ENCODE measurements at regions not wholly inside any gene's neighbourhood (a gene's known extent, or its start where the extent isn't known, plus 50 kb on each side); places are given as distances from the start of the nearest gene placed in this dataset.

GRCh38 chrX:88558421-88558820 is 188.6 kb upstream of the CPXCR1 start:
- TF ChIP-seq CTCF (IDR thresholded peaks at IDR 0.05; ENCODE audit: poor library complexity) (no peak), EZH2 (IDR thresholded peaks at IDR 0.05; ENCODE audit: borderline replicate concordance) (no peak), EZH2phosphoT487 (IDR thresholded peaks at IDR 0.05; ENCODE audit: low read depth, severe bottlenecking, unreplicated experiment) (no peak)

All from hepatocyte (in vitro differentiated cells).